ENCODE measurements at regions not wholly inside any gene's neighbourhood (a gene's known extent, or its start where the extent isn't known, plus 50 kb on each side); places are given as distances from the start of the nearest gene placed in this dataset.

DNA sequence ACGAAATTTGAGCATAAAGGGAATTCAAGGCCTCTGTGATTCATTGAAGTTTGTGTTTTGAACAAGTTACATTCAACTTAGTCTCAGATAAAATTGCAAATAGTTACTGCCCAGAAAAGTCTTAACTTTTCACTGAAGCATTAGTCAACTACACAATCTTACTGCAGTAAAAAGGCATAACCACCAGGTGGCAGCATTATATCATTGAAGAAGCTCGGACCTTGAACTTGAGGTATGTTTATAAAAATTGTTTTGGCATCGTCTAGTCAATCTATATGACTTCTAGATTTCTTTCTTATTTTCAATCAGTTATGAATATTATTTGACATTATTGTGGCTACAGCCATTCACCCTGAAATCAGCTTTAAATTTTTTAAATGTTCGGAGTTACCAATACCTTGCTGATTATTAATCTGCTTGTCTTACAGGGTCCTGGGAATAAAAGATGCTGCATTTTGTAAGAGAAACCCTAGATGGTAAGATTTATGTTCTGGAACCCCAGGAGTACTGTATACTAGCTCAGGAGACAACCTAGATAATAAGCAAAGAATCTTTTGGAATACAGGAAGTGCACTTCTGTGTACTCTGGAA, 83.9 kb upstream of the GRAMD2B start:
- in situ Hi-C loops (cut with HindIII; ENCODE audit: low pct_unique_long_range_greater_than_20kb, low sequenced_read_pairs) (no loop called here), intact Hi-C loops (cut with micrococcal nuclease; ENCODE audit: unreplicated experiment) (no loop called here)
- ATAC-seq (peak; percentile 63; the same call in 1 of the 2 replicates), DNase-seq (ENCODE audit: low read depth, low spot score) (peak; percentile 28)
- no peaks in the 10 kb centered on the region for H3K4me1 ChIP-seq (ENCODE audit: control insufficient read depth, insufficient read depth, low read length)
- ChIA-PET CTCF (interaction anchor here (1.0 kb wide), 1 partner anchor 199 kb away, joined by 13 read pairs; no protein-coding TSS in a partner anchor), POLR2A (no interaction called here)
- H3K9me3 ChIP-seq (ENCODE audit: control insufficient read depth, insufficient read depth, low read depth, low read length) = no peaks in the 10 kb centered on the region
- no peaks in the 10 kb centered on the region for H3K36me3 ChIP-seq (ENCODE audit: control insufficient read depth, insufficient read depth, low read length)
- peak overlapping the region; percentile 72; the same call in 1 of the 2 replicates for H3K27ac ChIP-seq (ENCODE audit: low read length)
- TF ChIP-seq SIN3A (IDR thresholded peaks at IDR 0.05; ENCODE audit: borderline replicate concordance, insufficient read depth, low read depth, low read length) (no peak), POLR2AphosphoS5 (IDR thresholded peaks at IDR 0.05; ENCODE audit: low read depth, low read length) (no peak), CTCF (IDR thresholded peaks at IDR 0.05) (peak; percentile 76; the same call in 1 of the 2 replicates), TCF7L2 (IDR thresholded peaks at IDR 0.05; ENCODE audit: low read depth, low read length) (no peak)
- H3K4me3 ChIP-seq (ENCODE audit: low read depth in 2 of 2, low read length in 2 of 2) = no peak overlapping the region
- H3K27me3 ChIP-seq (ENCODE audit: control insufficient read depth, insufficient read depth, low read length) = no peaks in the 10 kb centered on the region
- no TSS peak for BruUV-seq (replicated peaks)

GRCh38 chr5:126341906-126342630, 81.1 kb upstream of the GRAMD2B start:
- DNase-seq (ENCODE audit: low read depth, low spot score) = no peak
- TF ChIP-seq POLR2AphosphoS5 (IDR thresholded peaks at IDR 0.05; ENCODE audit: low read depth, low read length) (no peak), TCF7L2 (IDR thresholded peaks at IDR 0.05; ENCODE audit: low read depth, low read length) (no peak), CTCF (IDR thresholded peaks at IDR 0.05) (no peak), SIN3A (IDR thresholded peaks at IDR 0.05; ENCODE audit: borderline replicate concordance, insufficient read depth, low read depth, low read length) (no peak), REST (IDR thresholded peaks at IDR 0.05; ENCODE audit: insufficient read depth in 1 of 2, low read depth in 2 of 2, low read length in 1 of 2) (no peak)
- BruUV-seq (replicated peaks) = no TSS peak

More at GRCh38 chr5:126341906-126342630, 81.1 kb upstream of the GRAMD2B start:
- ChIA-PET CTCF (interaction anchor here (0.6 kb wide), 1 partner anchor 338 kb away, joined by 3 read pairs; no protein-coding TSS in a partner anchor), POLR2A (no interaction called here)
- in situ Hi-C loops (cut with HindIII; ENCODE audit: low pct_unique_long_range_greater_than_20kb, low sequenced_read_pairs) (no loop called here), intact Hi-C loops (cut with micrococcal nuclease; ENCODE audit: unreplicated experiment) (no loop called here)
- Histone ChIP-seq H3K4me1 (ENCODE audit: control insufficient read depth, insufficient read depth, low read length) (no peaks in the 10 kb centered on the region), H3K27ac (ENCODE audit: low read length) (no peak overlapping the region), H3K9me3 (ENCODE audit: control insufficient read depth, insufficient read depth, low read depth, low read length) (no peaks in the 10 kb centered on the region), H3K27me3 (ENCODE audit: control insufficient read depth, insufficient read depth, low read length) (no peaks in the 10 kb centered on the region), H3K4me3 (ENCODE audit: low read depth in 2 of 2, low read length in 2 of 2) (no peak overlapping the region), H3K36me3 (ENCODE audit: control insufficient read depth, insufficient read depth, low read length) (no peaks in the 10 kb centered on the region)
- ATAC-seq = no peak
